ENCODE measurements at regions not wholly inside any gene's neighbourhood (a gene's known extent, or its start where the extent isn't known, plus 50 kb on each side); places are given as distances from the start of the nearest gene placed in this dataset.

- TF ChIP-seq CTCF (IDR thresholded peaks at IDR 0.05) (no peak), POLR2A (IDR thresholded peaks at IDR 0.05) (no peak)
These were observed 237.5 kb downstream of the ICOS start for GRCh38 chr2:204174034-204174433.
